ENCODE measurements at regions not wholly inside any gene's neighbourhood (a gene's known extent, or its start where the extent isn't known, plus 50 kb on each side); places are given as distances from the start of the nearest gene placed in this dataset.

- Histone ChIP-seq H3K9ac (ENCODE audit: low read length) (no peak overlapping the region), H3K36me3 (ENCODE audit: insufficient read depth, low read length) (no peaks in the 10 kb centered on the region), H3K9me3 (ENCODE audit: low read length) (no peaks in the 10 kb centered on the region), H3K27me3 (ENCODE audit: low read length) (no peaks in the 10 kb centered on the region), H3K27ac (ENCODE audit: low read length) (no peak overlapping the region), H4K20me1 (ENCODE audit: insufficient read depth, low read depth, low read length) (no peaks in the 10 kb centered on the region), H3K4me3 (ENCODE audit: low read length) (no peak overlapping the region), H3K9me2 (replicated peaks; ENCODE audit: insufficient read depth, low read length) (no peaks in the 10 kb centered on the region), H3K79me2 (ENCODE audit: low read length) (no peaks in the 10 kb centered on the region), H2AFZ (ENCODE audit: low read length) (no peak overlapping the region), H3K4me2 (ENCODE audit: low read depth, low read length, poor library complexity, severe bottlenecking) (no peak overlapping the region), H3K4me1 (ENCODE audit: low read length) (no peaks in the 10 kb centered on the region)
- DNase-seq, result no peak
These were observed 502.4 kb upstream of the TNP1 start for GRCh38 chr2:217362286-217362685.

DNA sequence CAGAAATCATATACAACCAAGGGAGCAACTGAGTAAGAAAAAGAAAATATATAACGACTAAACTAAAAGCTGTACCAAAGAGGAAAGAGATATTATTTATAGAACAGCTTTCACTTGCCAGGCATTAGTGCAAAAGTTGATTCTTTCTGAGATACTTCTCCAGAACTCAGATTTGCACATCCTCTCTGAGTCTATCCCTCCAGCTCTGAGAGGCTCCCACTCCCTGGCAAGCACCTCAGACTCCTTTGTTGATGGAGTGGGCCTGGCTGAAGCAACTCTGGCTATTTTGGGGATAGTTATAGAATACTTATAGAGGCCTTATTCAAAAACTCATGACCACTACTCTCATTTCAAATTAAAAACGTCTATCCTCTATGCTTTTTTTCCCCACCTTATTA, 501.6 kb upstream of the TNP1 start:
- Histone ChIP-seq H3K4me2 (ENCODE audit: low read depth, low read length, poor library complexity, severe bottlenecking) (no peak overlapping the region), H3K27me3 (ENCODE audit: low read length) (no peaks in the 10 kb centered on the region), H4K20me1 (ENCODE audit: insufficient read depth, low read depth, low read length) (no peaks in the 10 kb centered on the region), H3K9ac (ENCODE audit: low read length) (no peak overlapping the region), H3K36me3 (ENCODE audit: insufficient read depth, low read length) (no peaks in the 10 kb centered on the region), H3K4me1 (ENCODE audit: low read length) (no peaks in the 10 kb centered on the region), H3K79me2 (ENCODE audit: low read length) (no peaks in the 10 kb centered on the region), H3K9me3 (ENCODE audit: low read length) (no peaks in the 10 kb centered on the region), H3K4me3 (ENCODE audit: low read length) (no peak overlapping the region), H3K27ac (ENCODE audit: low read length) (no peak overlapping the region), H3K9me2 (replicated peaks; ENCODE audit: insufficient read depth, low read length) (no peaks in the 10 kb centered on the region), H2AFZ (ENCODE audit: low read length) (no peak overlapping the region)
- DNase-seq, result no peak

GRCh38 chr2:217360781-217361482, 501.1 kb upstream of the TNP1 start:
- H3K9ac ChIP-seq (ENCODE audit: low read length), result no peak overlapping the region
- no peak overlapping the region for H3K4me3 ChIP-seq (ENCODE audit: low read length)
- no peaks in the 10 kb centered on the region for H4K20me1 ChIP-seq (ENCODE audit: insufficient read depth, low read depth, low read length)
- H3K27ac ChIP-seq (ENCODE audit: low read length), result no peak overlapping the region
- H3K27me3 ChIP-seq (ENCODE audit: low read length), result no peaks in the 10 kb centered on the region
- H3K79me2 ChIP-seq (ENCODE audit: low read length), result no peaks in the 10 kb centered on the region
- no peak overlapping the region for H3K4me2 ChIP-seq (ENCODE audit: low read depth, low read length, poor library complexity, severe bottlenecking)
- H3K9me3 ChIP-seq (ENCODE audit: low read length), result no peaks in the 10 kb centered on the region
- no peaks in the 10 kb centered on the region for H3K4me1 ChIP-seq (ENCODE audit: low read length)
- no peaks in the 10 kb centered on the region for H3K36me3 ChIP-seq (ENCODE audit: insufficient read depth, low read length)
- H2AFZ ChIP-seq (ENCODE audit: low read length), result no peak overlapping the region
- no peaks in the 10 kb centered on the region for H3K9me2 ChIP-seq (replicated peaks; ENCODE audit: insufficient read depth, low read length)
- no peak for DNase-seq

- no peaks in the 10 kb centered on the region for H3K27me3 ChIP-seq (ENCODE audit: low read length)
- no peaks in the 10 kb centered on the region for H3K9me2 ChIP-seq (replicated peaks; ENCODE audit: insufficient read depth, low read length)
- no peak overlapping the region for H3K4me2 ChIP-seq (ENCODE audit: low read depth, low read length, poor library complexity, severe bottlenecking)
- no peaks in the 10 kb centered on the region for H3K4me1 ChIP-seq (ENCODE audit: low read length)
- no peak overlapping the region for H3K4me3 ChIP-seq (ENCODE audit: low read length)
- DNase-seq, result no peak
- no peaks in the 10 kb centered on the region for H3K9me3 ChIP-seq (ENCODE audit: low read length)
- no peaks in the 10 kb centered on the region for H3K79me2 ChIP-seq (ENCODE audit: low read length)
- H3K27ac ChIP-seq (ENCODE audit: low read length), result no peak overlapping the region
- no peaks in the 10 kb centered on the region for H4K20me1 ChIP-seq (ENCODE audit: insufficient read depth, low read depth, low read length)
- H2AFZ ChIP-seq (ENCODE audit: low read length), result no peak overlapping the region
- no peak overlapping the region for H3K9ac ChIP-seq (ENCODE audit: low read length)
- H3K36me3 ChIP-seq (ENCODE audit: insufficient read depth, low read length), result no peaks in the 10 kb centered on the region
These were observed 500.2 kb upstream of the TNP1 start for GRCh38 chr2:217360111-217360510.

- H3K79me2 ChIP-seq (ENCODE audit: low read length), result no peaks in the 10 kb centered on the region
- no peaks in the 10 kb centered on the region for H3K36me3 ChIP-seq (ENCODE audit: insufficient read depth, low read length)
- no peak overlapping the region for H3K4me3 ChIP-seq (ENCODE audit: low read length)
- H2AFZ ChIP-seq (ENCODE audit: low read length), result no peak overlapping the region
- no peaks in the 10 kb centered on the region for H3K4me1 ChIP-seq (ENCODE audit: low read length)
- no peak overlapping the region for H3K9ac ChIP-seq (ENCODE audit: low read length)
- no peaks in the 10 kb centered on the region for H3K9me2 ChIP-seq (replicated peaks; ENCODE audit: insufficient read depth, low read length)
- DNase-seq, result no peak
- no peaks in the 10 kb centered on the region for H3K27me3 ChIP-seq (ENCODE audit: low read length)
- no peaks in the 10 kb centered on the region for H3K9me3 ChIP-seq (ENCODE audit: low read length)
- H4K20me1 ChIP-seq (ENCODE audit: insufficient read depth, low read depth, low read length), result no peaks in the 10 kb centered on the region
- no peak overlapping the region for H3K4me2 ChIP-seq (ENCODE audit: low read depth, low read length, poor library complexity, severe bottlenecking)
- H3K27ac ChIP-seq (ENCODE audit: low read length), result no peak overlapping the region
These were observed 498.2 kb upstream of the TNP1 start for GRCh38 chr2:217357886-217358620.

DNA sequence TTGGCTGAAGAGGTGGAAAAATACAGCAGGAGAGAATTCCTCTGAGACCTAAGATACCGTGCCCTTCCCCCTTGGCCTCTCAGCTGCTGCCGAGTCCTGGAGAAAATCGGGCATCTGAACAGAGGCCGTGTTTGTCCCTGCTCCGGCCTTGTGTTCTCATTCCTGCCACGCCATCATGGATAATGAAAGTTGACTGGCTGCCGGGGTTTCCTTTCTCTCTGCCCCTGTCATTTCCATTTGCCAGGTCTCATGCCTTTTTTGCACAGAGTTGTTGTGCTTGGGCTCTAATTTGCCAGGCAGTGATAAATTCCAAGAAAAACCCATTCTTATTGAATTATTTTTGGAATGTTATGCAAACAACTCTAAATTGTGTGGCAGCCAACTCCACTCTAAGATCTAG, 496.9 kb upstream of the TNP1 start:
- H3K9me3 ChIP-seq (ENCODE audit: low read length), result no peaks in the 10 kb centered on the region
- no peaks in the 10 kb centered on the region for H3K4me1 ChIP-seq (ENCODE audit: low read length)
- DNase-seq, result no peak
- no peaks in the 10 kb centered on the region for H3K36me3 ChIP-seq (ENCODE audit: insufficient read depth, low read length)
- H3K9ac ChIP-seq (ENCODE audit: low read length), result no peak overlapping the region
- no peaks in the 10 kb centered on the region for H3K27me3 ChIP-seq (ENCODE audit: low read length)
- no peaks in the 10 kb centered on the region for H3K79me2 ChIP-seq (ENCODE audit: low read length)
- H3K27ac ChIP-seq (ENCODE audit: low read length), result no peak overlapping the region
- no peak overlapping the region for H3K4me2 ChIP-seq (ENCODE audit: low read depth, low read length, poor library complexity, severe bottlenecking)
- H3K9me2 ChIP-seq (replicated peaks; ENCODE audit: insufficient read depth, low read length), result no peaks in the 10 kb centered on the region
- no peak overlapping the region for H2AFZ ChIP-seq (ENCODE audit: low read length)
- no peak overlapping the region for H3K4me3 ChIP-seq (ENCODE audit: low read length)
- H4K20me1 ChIP-seq (ENCODE audit: insufficient read depth, low read depth, low read length), result no peaks in the 10 kb centered on the region

- Histone ChIP-seq H3K79me2 (ENCODE audit: low read length) (no peaks in the 10 kb centered on the region), H3K4me2 (ENCODE audit: low read depth, low read length, poor library complexity, severe bottlenecking) (no peak overlapping the region), H3K9ac (ENCODE audit: low read length) (no peak overlapping the region), H2AFZ (ENCODE audit: low read length) (no peak overlapping the region), H3K9me3 (ENCODE audit: low read length) (no peaks in the 10 kb centered on the region), H4K20me1 (ENCODE audit: insufficient read depth, low read depth, low read length) (no peaks in the 10 kb centered on the region), H3K36me3 (ENCODE audit: insufficient read depth, low read length) (no peaks in the 10 kb centered on the region), H3K27ac (ENCODE audit: low read length) (no peak overlapping the region), H3K9me2 (replicated peaks; ENCODE audit: insufficient read depth, low read length) (no peaks in the 10 kb centered on the region), H3K4me1 (ENCODE audit: low read length) (no peaks in the 10 kb centered on the region), H3K4me3 (ENCODE audit: low read length) (no peak overlapping the region), H3K27me3 (ENCODE audit: low read length) (no peaks in the 10 kb centered on the region)
- no peak for DNase-seq
These were observed 496.3 kb upstream of the TNP1 start for GRCh38 chr2:217356142-217356541.

- no peak overlapping the region for H3K4me3 ChIP-seq (ENCODE audit: low read length)
- H3K27ac ChIP-seq (ENCODE audit: low read length), result no peak overlapping the region
- H3K4me2 ChIP-seq (ENCODE audit: low read depth, low read length, poor library complexity, severe bottlenecking), result no peak overlapping the region
- no peaks in the 10 kb centered on the region for H3K27me3 ChIP-seq (ENCODE audit: low read length)
- no peaks in the 10 kb centered on the region for H3K9me3 ChIP-seq (ENCODE audit: low read length)
- H3K36me3 ChIP-seq (ENCODE audit: insufficient read depth, low read length), result no peaks in the 10 kb centered on the region
- H3K4me1 ChIP-seq (ENCODE audit: low read length), result no peaks in the 10 kb centered on the region
- H3K9ac ChIP-seq (ENCODE audit: low read length), result no peak overlapping the region
- H2AFZ ChIP-seq (ENCODE audit: low read length), result no peak overlapping the region
- H4K20me1 ChIP-seq (ENCODE audit: insufficient read depth, low read depth, low read length), result no peaks in the 10 kb centered on the region
- H3K79me2 ChIP-seq (ENCODE audit: low read length), result no peaks in the 10 kb centered on the region
- no peaks in the 10 kb centered on the region for H3K9me2 ChIP-seq (replicated peaks; ENCODE audit: insufficient read depth, low read length)
- no peak for DNase-seq
These were observed 493.7 kb upstream of the TNP1 start for GRCh38 chr2:217353591-217353990.
